ENCODE measurements at regions not wholly inside any gene's neighbourhood (a gene's known extent, or its start where the extent isn't known, plus 50 kb on each side); places are given as distances from the start of the nearest gene placed in this dataset.

DNA sequence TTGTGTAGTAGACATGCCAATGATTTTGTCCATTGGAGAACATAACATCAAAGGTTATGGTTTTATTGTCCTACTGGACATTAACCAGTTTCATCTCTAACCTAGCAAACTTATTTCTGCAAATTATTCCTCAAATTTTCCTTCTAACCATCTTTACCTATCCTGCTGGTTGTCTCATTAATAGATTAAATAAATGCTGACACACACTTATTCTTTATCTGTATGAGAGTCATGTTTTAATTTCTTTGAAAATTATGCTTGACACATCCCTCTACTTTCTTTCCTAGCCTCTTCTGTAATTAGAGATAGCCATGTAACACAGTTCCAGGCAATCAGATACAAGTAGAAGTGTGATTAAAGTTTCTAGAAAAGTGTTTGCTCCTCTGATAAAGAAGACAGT, 98.9 kb downstream of the RPS29 start:
- no peak overlapping the region for H3K4me3 ChIP-seq (ENCODE audit: low read depth, low read length)
- TF ChIP-seq, protein P1, sequence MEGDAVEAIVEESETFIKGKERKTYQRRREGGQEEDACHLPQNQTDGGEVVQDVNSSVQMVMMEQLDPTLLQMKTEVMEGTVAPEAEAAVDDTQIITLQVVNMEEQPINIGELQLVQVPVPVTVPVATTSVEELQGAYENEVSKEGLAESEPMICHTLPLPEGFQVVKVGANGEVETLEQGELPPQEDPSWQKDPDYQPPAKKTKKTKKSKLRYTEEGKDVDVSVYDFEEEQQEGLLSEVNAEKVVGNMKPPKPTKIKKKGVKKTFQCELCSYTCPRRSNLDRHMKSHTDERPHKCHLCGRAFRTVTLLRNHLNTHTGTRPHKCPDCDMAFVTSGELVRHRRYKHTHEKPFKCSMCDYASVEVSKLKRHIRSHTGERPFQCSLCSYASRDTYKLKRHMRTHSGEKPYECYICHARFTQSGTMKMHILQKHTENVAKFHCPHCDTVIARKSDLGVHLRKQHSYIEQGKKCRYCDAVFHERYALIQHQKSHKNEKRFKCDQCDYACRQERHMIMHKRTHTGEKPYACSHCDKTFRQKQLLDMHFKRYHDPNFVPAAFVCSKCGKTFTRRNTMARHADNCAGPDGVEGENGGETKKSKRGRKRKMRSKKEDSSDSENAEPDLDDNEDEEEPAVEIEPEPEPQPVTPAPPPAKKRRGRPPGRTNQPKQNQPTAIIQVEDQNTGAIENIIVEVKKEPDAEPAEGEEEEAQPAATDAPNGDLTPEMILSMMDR (IDR thresholded peaks at IDR 0.05; ENCODE audit: low read depth, low read length) = no peak

DNA sequence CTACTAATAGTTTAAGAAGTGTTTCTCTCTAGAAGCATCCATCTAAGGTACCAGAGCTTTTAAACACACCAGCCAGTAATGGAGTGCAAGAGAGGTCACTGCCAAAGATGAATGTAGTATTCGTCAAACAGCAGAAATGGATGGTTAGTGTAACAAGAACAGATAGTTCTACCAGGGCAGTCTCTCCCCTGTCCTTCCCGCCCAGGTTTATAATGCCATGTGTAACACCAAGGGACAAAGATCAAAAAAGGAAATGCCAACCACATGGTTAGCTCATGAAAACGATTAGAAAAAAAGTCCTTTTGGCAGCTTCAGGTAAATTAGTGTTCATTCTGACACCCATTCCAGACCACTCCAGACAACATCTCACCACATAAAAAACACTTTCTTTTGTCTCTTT, 100.9 kb downstream of the RPS29 start:
- H3K4me3 ChIP-seq (ENCODE audit: low read depth, low read length) = no peak overlapping the region
- TF ChIP-seq, protein P1 (IDR thresholded peaks at IDR 0.05; ENCODE audit: low read depth, low read length) = no peak

DNA sequence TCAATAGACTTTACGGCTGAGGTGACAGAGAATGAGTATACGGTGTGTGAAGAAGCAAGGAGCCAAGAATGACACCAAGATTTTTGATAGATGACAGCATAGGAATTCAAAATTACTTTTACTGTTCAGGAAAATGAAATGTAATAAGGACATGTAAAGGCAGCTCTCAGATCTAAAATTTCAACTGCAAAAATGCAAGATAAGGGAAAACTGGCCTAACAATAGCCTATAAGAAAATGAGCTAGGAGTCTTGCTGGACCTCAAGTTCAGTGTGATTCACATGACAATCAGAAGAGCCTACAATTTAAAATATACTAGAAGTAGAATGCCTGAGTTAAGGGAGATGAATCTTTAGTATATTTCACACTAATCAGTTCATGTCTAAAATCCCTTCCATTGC, 102.0 kb downstream of the RPS29 start:
- H3K4me3 ChIP-seq (ENCODE audit: low read depth, low read length) = no peak overlapping the region
- TF ChIP-seq, protein P1 (IDR thresholded peaks at IDR 0.05; ENCODE audit: low read depth, low read length) = no peak

DNA sequence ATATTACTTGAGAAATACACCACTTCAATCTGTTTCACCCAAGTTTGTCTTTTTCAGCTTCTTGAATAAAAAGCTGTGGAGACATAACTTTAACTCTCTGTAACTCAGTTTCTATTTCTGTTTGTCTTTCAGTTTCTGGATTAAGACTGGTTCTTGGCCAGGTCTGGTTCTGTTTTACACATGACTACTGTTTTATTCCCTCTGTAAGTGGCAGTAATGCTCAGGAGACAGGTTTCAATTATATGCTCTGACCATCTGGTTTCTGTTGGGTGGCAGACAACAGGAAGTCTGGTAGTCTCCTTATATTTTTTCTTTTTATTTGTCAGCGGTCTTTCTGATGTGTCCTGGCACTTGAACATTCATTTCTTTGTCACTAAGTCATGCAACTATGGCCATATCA, 102.9 kb downstream of the RPS29 start:
- TF ChIP-seq, protein P1 (IDR thresholded peaks at IDR 0.05; ENCODE audit: low read depth, low read length) = no peak
- no peak overlapping the region for H3K4me3 ChIP-seq (ENCODE audit: low read depth, low read length)

DNA sequence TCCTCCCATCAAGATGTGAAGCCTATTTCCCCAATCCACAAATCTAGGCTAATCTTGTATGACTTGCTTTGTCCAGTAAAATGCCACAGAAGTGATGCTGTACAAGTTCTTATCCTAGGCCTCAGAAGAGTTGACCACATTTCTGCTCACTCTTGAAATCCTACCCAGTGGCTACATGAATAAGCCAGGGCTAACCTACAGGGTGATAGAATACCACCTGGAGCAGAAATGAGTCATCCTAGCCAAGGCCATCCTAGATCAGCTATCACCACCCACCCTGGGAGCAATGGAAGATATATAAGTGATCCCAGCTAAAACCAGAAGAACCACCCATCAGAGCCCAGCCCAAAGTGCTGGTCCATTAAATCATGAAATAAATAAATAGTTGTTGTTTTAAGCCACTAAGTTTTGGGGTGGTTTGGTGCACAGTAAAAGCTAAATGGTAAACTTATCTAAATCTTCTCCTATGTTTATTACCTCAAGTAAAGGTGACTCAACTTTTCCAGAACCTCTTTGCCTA, 105.1 kb downstream of the RPS29 start:
- H3K4me3 ChIP-seq (ENCODE audit: low read depth, low read length) = no peak overlapping the region
- TF ChIP-seq, protein P1 (IDR thresholded peaks at IDR 0.05; ENCODE audit: low read depth, low read length) = no peak

DNA sequence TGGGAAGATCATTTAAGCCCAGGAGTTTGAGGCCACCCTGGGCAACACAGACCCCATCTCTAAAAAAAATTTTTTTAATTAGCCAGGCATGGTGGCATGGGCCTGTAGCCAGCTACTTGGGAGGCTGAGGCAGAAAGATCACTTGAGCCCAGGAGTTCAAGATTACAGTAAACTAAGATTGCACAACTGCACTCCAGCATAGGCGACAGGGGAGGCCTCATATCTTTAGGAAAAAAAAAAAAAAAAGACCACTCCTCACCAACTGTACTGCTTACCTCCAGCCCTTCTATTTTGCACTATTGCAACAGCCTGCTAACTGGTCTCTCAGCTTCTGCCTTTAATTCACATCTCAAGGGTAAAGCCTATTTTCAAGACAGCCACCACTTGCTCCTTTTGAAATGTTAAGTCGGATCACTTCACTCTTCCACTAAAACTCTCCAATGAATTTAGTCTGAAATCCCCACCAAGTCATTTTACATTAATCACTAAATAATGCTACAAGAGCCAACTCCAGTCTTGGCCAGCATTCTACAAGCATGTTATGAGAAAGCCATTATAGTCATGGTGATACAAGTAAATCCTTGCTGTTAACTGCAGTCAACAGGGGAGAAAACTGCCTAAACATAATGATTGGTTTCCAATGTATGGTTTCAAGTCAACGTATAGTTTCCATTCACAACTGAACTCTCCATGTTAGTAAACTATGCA, 106.0 kb downstream of the RPS29 start:
- no peak overlapping the region for H3K4me3 ChIP-seq (ENCODE audit: low read depth, low read length)
- TF ChIP-seq, protein P1 (IDR thresholded peaks at IDR 0.05; ENCODE audit: low read depth, low read length) = no peak

DNA sequence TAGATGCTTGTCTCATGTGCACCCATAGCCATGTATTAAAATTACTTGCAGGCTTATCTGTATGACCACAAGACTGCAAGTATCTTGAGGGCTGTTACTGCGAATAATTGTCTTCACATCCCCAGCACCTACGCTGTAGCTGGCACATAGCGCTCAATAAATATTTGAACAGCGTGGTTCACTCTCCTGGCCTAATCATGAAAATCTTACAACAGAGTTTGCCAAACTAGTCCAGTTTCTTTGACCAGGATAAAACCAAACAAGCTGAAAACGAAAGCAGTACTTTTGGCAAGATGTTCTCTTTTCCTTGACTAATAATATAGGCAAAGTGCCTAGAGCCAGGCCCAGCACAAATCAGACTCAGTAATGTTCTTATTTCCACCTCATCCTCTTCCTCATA, 106.7 kb downstream of the RPS29 start:
- H3K4me3 ChIP-seq (ENCODE audit: low read depth, low read length) = no peak overlapping the region
- TF ChIP-seq, protein P1 (IDR thresholded peaks at IDR 0.05; ENCODE audit: low read depth, low read length) = no peak
